Gastroesophageal sphincter (tissue), 3 donors: ENCODE measurements at regions not wholly inside any gene's neighbourhood (a gene's known extent, or its start where the extent isn't known, plus 50 kb on each side); places are given as distances from the start of the nearest gene placed in this dataset.

ENCODE experiments used
- POLR2A ChIP-seq, 2 donors: fragments of 450-650 bp; IDR thresholded peaks; one replicate each; pipeline ENCODE4 v1.6.1; 2017; ENCODE audit warnings: antibody characterized with exemption in 2 of 2, mild to moderate bottlenecking in 2 of 2, moderate library complexity in 1 of 2
- POLR2AphosphoS5 ChIP-seq: sonication (generic); formaldehyde crosslinking; IDR thresholded peaks from one replicate; pipeline ENCODE4 v1.6.1; 2017; ENCODE audit warnings: antibody characterized with exemption
- TF ChIP-seq, protein P1 (sequence below), 4 experiments: fragments of 200-600 bp in 2 of 4; fragments of 450-650 bp in 2 of 4; sonication (generic) in 1 of 4; IDR thresholded peaks; one replicate each; pipeline ENCODE4 v1.5.1; 2017 to 2019; ENCODE audit warnings: antibody characterized with exemption in 4 of 4, mild to moderate bottlenecking in 2 of 4, moderate library complexity in 2 of 4

DNA sequence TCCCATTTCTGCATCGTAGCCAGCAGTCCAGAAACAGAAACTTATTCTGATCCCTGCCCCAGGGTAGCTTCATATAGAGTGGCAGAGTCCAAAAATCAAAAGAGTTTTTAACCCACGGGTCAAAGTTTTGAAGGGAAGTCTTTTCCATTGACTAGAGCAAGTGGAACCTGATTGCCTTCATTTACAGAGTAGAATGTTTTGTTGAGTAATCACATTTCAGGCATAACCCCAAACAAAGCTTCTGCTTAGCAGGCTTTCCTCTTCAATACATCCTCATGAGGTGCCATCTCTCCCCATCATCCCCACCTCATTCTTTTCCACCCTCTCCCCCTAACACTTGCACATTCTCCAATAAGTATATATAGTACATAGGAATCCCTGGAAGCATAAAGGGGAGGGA lies 516.0 kb upstream of the FBXO33 start:
- TF ChIP-seq, protein P1, sequence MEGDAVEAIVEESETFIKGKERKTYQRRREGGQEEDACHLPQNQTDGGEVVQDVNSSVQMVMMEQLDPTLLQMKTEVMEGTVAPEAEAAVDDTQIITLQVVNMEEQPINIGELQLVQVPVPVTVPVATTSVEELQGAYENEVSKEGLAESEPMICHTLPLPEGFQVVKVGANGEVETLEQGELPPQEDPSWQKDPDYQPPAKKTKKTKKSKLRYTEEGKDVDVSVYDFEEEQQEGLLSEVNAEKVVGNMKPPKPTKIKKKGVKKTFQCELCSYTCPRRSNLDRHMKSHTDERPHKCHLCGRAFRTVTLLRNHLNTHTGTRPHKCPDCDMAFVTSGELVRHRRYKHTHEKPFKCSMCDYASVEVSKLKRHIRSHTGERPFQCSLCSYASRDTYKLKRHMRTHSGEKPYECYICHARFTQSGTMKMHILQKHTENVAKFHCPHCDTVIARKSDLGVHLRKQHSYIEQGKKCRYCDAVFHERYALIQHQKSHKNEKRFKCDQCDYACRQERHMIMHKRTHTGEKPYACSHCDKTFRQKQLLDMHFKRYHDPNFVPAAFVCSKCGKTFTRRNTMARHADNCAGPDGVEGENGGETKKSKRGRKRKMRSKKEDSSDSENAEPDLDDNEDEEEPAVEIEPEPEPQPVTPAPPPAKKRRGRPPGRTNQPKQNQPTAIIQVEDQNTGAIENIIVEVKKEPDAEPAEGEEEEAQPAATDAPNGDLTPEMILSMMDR (IDR thresholded peaks at IDR 0.05): no peak
- TF ChIP-seq POLR2A (IDR thresholded peaks at IDR 0.05) (no peak), POLR2AphosphoS5 (no peak)
